ENCODE measurements at regions not wholly inside any gene's neighbourhood (a gene's known extent, or its start where the extent isn't known, plus 50 kb on each side); places are given as distances from the start of the nearest gene placed in this dataset.
A peak's percentile ranks its signal among the peaks of the same experiment; 100 is the strongest.

DNA sequence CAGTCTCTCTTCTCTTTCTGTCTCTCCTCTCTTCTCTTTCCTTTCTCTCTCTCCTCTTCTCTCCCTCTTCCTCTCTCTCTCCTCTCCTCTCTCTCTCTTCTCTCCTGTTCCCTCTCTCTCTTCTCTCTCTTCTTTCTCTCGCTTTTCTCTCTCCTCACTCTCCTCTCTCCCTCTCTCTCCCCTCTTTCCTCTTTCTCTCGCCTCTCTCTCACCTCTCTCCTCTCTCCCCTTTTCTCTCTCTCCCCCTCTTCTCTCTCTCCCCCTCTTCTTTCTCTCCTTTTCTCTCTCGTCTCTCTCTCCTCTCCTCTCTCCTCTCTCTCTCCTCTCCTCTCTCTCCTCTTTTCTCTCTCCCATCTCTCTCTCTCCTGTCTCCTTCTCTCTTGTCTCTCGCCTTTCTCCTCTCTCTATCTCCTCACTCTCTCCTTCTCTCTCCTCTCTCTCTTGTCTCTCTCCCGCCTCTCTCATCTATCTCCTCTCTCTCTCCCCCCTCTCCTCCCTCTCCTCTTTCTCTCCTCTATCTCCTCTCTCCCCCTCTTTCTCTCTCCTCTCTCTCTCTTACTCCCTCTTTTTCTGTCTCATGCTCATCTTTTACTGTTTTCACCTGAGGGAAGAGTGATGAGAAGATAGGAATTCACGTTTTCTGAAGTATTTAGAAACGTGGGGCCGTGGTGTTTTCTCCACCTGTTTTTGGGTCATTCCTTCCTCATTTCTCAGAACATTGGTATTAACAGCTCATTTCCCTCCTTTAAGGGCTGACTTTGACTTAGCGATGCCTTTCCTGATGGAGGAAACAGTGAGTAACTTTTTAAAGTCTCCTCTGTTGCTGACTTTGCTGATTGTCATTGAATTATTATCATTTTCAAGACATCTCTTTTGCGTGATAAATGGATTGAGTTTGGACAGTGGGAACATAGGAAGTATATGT is 80.6 kb upstream of the CD99 start:
- H3K36me3 ChIP-seq = no peaks in the 10 kb centered on the region
- peak overlapping the region; percentile 85 for H3K27ac ChIP-seq
- no peaks in the 10 kb centered on the region for H3K9me3 ChIP-seq
- H3K4me1 ChIP-seq = no peaks in the 10 kb centered on the region
- TF ChIP-seq, protein P1, sequence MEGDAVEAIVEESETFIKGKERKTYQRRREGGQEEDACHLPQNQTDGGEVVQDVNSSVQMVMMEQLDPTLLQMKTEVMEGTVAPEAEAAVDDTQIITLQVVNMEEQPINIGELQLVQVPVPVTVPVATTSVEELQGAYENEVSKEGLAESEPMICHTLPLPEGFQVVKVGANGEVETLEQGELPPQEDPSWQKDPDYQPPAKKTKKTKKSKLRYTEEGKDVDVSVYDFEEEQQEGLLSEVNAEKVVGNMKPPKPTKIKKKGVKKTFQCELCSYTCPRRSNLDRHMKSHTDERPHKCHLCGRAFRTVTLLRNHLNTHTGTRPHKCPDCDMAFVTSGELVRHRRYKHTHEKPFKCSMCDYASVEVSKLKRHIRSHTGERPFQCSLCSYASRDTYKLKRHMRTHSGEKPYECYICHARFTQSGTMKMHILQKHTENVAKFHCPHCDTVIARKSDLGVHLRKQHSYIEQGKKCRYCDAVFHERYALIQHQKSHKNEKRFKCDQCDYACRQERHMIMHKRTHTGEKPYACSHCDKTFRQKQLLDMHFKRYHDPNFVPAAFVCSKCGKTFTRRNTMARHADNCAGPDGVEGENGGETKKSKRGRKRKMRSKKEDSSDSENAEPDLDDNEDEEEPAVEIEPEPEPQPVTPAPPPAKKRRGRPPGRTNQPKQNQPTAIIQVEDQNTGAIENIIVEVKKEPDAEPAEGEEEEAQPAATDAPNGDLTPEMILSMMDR (IDR thresholded peaks at IDR 0.05) = peak in 1 of 4 experiments; percentile 10
- no peak for TF ChIP-seq POLR2A (IDR thresholded peaks at IDR 0.05)
- no peaks in the 10 kb centered on the region for H3K27me3 ChIP-seq
- no peak for DNase-seq
- intact Hi-C loops (cut with DNase I; ENCODE audit: low total_unique reads) = loop anchor here (10.0 kb wide), 1 partner anchor 84 kb away; the partner anchor contains the start of gene CD99
- peak overlapping the region; percentile 73 to 82 for H3K4me3 ChIP-seq

DNA sequence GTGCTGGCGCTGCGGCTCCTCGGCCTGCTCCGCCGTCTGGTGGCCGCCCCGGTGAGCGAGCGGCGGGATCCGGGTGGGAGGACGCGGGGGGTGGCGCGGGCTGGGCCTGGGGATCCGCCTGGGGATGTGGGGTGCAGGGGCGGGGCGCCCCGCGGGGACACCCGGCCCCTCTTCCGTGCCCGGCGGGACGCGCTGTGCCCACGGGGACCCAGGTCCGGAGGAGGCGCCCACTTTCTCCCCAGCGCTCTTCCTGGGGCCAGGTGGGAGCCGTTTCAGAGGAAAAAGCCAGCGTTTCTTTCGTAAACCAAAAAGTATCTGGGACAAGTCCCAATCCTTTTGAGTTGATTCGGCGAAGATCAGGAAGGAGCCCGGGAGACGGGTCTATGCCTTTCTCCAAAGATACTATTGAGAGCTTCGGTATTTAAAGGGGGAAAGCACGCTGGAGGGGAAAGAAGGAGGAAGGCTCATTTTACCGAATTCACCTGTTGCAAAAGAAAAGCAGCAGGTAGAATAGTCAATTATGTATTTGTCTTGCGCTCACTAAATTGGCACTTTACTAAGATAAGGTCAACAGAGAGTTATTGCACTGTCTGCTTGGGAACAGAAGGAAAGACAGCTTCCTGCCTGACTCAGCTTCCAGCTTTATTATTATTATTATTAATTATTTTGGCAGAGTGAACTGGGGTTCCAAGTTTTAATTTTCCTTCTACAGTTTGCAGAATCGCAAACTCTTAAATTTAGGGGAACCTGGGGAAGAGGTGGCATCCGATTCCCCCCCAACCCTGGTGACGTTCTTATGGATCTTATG is 81.5 kb upstream of the CD99 start:
- no peaks in the 10 kb centered on the region for H3K9me3 ChIP-seq
- intact Hi-C loops (cut with DNase I; ENCODE audit: low total_unique reads) = loop anchor here (10.0 kb wide), 1 partner anchor 85 kb away; the partner anchor contains the start of gene CD99
- H3K4me1 ChIP-seq = no peaks in the 10 kb centered on the region
- no peak for DNase-seq
- H3K4me3 ChIP-seq = peak overlapping the region; percentile 73 to 82
- no peaks in the 10 kb centered on the region for H3K27me3 ChIP-seq
- no peak for TF ChIP-seq POLR2A (IDR thresholded peaks at IDR 0.05)
- TF ChIP-seq, protein P1 (IDR thresholded peaks at IDR 0.05) = peak in 1 of 4 experiments; percentile 45
- peak overlapping the region; percentile 85 for H3K27ac ChIP-seq
- no peaks in the 10 kb centered on the region for H3K36me3 ChIP-seq

DNA sequence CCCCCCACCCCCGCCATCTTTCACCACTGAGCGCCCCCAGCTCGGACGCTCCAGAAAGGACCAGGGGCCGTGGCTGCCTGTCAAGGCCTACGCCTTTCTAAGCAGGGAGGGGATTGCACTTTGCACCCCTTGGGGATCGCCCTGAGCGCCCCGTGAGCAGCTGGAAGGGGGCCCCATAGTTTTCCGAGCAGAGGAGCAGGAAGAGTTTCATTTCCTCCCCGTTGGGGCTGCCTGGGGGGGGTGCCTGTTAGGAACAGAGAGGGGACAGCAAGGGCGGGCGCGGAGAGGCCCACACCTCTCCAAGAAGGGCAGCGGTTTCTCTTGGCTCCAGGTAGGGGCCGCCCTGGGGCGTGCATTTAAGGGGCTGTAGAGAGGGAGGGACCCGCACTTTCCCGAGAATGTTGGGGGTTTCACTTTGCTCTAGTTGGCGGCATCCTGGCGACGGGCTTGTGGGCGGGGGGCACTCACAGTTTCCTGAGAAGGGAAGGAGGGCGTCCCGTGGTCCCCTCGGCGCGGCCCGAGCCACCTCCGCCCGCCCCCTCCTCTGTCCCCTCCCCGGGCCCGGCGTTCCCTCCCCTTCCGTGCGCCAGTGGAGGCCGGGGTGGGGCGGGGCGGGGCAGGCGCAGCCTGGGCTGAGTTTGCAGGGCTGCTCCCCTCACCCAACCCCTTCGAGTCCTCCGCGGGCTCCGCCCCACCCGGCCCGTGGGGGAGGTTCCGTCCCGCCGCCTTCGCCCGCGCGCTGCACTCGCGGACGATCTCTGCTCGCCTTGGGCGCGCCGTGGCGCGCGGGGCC is 82.3 kb upstream of the CD99 start:
- TF ChIP-seq POLR2A (IDR thresholded peaks at IDR 0.05) = peak in 1 of 2 donors; percentile 41
- TF ChIP-seq, protein P1 (IDR thresholded peaks at IDR 0.05) = no peak
- H3K4me1 ChIP-seq = no peaks in the 10 kb centered on the region
- peak overlapping the region; percentile 73 to 82 for H3K4me3 ChIP-seq
- intact Hi-C loops (cut with DNase I; ENCODE audit: low total_unique reads) = no loop called here
- peak overlapping the region; percentile 85 for H3K27ac ChIP-seq
- H3K27me3 ChIP-seq = no peaks in the 10 kb centered on the region
- no peaks in the 10 kb centered on the region for H3K36me3 ChIP-seq
- no peaks in the 10 kb centered on the region for H3K9me3 ChIP-seq
- DNase-seq = peak; percentile 82 to 88

DNA sequence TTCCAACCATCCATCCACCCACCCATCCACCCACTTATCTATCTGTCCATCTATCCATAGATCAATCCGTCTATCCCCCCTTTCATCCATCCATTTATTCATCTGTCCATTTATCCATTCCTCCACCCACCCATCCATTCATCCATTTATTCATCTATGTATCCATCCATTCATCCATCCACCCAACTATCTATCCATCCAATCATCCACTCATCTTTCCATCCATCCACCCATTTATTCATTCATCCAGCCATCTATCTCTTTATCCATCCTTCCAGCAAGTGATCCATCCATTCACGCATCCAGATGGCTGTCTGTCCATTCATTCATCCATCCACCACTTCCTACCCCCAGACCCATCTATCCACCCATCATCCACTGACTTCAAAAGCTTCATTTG is 84.0 kb upstream of the CD99 start:
- Histone ChIP-seq H3K27me3 (no peaks in the 10 kb centered on the region), H3K4me1 (no peaks in the 10 kb centered on the region), H3K4me3 (no peak overlapping the region), H3K9me3 (no peaks in the 10 kb centered on the region), H3K36me3 (no peaks in the 10 kb centered on the region), H3K27ac (no peak overlapping the region)
- intact Hi-C loops (cut with DNase I; ENCODE audit: low total_unique reads) = no loop called here
- DNase-seq = no peak
- TF ChIP-seq, protein P1 (IDR thresholded peaks at IDR 0.05) = no peak
- TF ChIP-seq POLR2A (IDR thresholded peaks at IDR 0.05) = no peak
